A549 (cell line): ENCODE measurements at regions not wholly inside any gene's neighbourhood (a gene's known extent, or its start where the extent isn't known, plus 50 kb on each side); places are given as distances from the start of the nearest gene placed in this dataset.

Source experiments
- ATAC-seq, 2 experiments: fragments of 200-7000 bp in 1 of 2; fragments of >200 bp in 1 of 2; cut with Nextera tagmentation in 1 of 2; cut with Tn5 transposase in 1 of 2; 3 replicates each; pipeline versions ENCODE4 v1.8.0 to v1.9.1; 2018 to 2020; ENCODE audit warnings: mild to moderate bottlenecking in 1 of 2, moderate library complexity in 1 of 2
- CTCF ChIA-PET: fragments of 300-600 bp; sonication (Branson Sonifier 250); formaldehyde crosslinking; extraction: SDS; loops from one replicate; lab custom pipeline; 2021; ENCODE audit warnings: antibody characterized with exemption, inconsistent platforms; lab: Yijun Ruan, JAX
- POLR2A ChIA-PET: fragments of 350-600 bp; formaldehyde crosslinking; extraction: SDS; loops from one replicate; lab custom pipeline; 2021; ENCODE audit warnings: antibody characterized with exemption, inconsistent platforms; lab: Yijun Ruan, JAX
- DNase-seq, 2 experiments: peaks; one replicate each; pipeline versions ENCODE4 v3.0.0 to v3.0.0-alpha.2; 2011 to 2016; ENCODE audit warnings: low read depth in 1 of 2, low spot score in 1 of 2
- FAIRE-seq: peaks from 2 replicates; lab custom pipeline; 2011; peaks lifted over from hg19 to GRCh38; lab: Jason Lieb, UNC
- H3K27ac ChIP-seq, 2 experiments: fragments of >200 bp; sonication (Bioruptor Twin); formaldehyde crosslinking; 3 replicates each; pipeline ENCODE4 v1.5.1; 2016 to 2017
- H3K4me1 ChIP-seq: fragments of >200 bp; sonication (Bioruptor Twin); formaldehyde crosslinking; 3 replicates; pipeline ENCODE4 v1.6.1; 2016
- H3K4me2 ChIP-seq: fragments of >200 bp; sonication (Bioruptor Twin); formaldehyde crosslinking; 3 replicates; pipeline ENCODE4 v1.6.1; 2016
- H3K4me3 ChIP-seq: fragments of >200 bp; sonication (Bioruptor Twin); formaldehyde crosslinking; 3 replicates; pipeline ENCODE4 v1.5.1; 2016
- H3K9me3 ChIP-seq: fragments of >200 bp; sonication (Bioruptor Twin); formaldehyde crosslinking; 3 replicates; pipeline ENCODE4 v1.6.1; 2016
- BCL3 ChIP-seq: fragments of >200 bp; sonication (Bioruptor Twin); formaldehyde crosslinking; IDR thresholded peaks from 3 replicates; pipeline ENCODE4 v1.6.1; 2016
- CBX8 ChIP-seq: fragments of 200-600 bp; sonication (generic); IDR thresholded peaks from 2 replicates; pipeline ENCODE4 v1.6.1; 2016
- CHD2 ChIP-seq: fragments of 150-350 bp; IDR thresholded peaks from 2 replicates; pipeline ENCODE4 v1.6.1; 2014; ENCODE audit warnings: low read length; ENCODE audit not compliant: partially characterized antibody
- E2F6 ChIP-seq: IDR thresholded peaks from 2 replicates; pipeline ENCODE4 v1.6.1; 2012; ENCODE audit warnings: low read depth, borderline replicate concordance
- ELK1 ChIP-seq: fragments of 150-350 bp; IDR thresholded peaks from 2 replicates; pipeline ENCODE4 v1.6.1; 2014; ENCODE audit warnings: low read depth, mild to moderate bottlenecking, low read length
- ESRRA ChIP-seq: fragments of 150-350 bp; IDR thresholded peaks from 2 replicates; pipeline ENCODE4 v1.6.1; 2014; ENCODE audit warnings: mild to moderate bottlenecking, low read length, borderline replicate concordance
- FOXS1 ChIP-seq: fragments of 250-450 bp; sonication (Bioruptor Pico); IDR thresholded peaks from 2 replicates; pipeline ENCODE4 v1.5.0; 2020; ENCODE audit warnings: mild to moderate bottlenecking, moderate library complexity
- HEYL ChIP-seq: fragments of 250-450 bp; sonication (Bioruptor Pico); IDR thresholded peaks from 2 replicates; pipeline ENCODE4 v1.8.0; 2021; ENCODE audit warnings: mild to moderate bottlenecking, moderate library complexity
- HMGXB4 ChIP-seq: fragments of 250-450 bp; sonication (Bioruptor Pico); IDR thresholded peaks from 2 replicates; pipeline ENCODE4 v1.5.0; 2021; ENCODE audit warnings: mild to moderate bottlenecking, moderate library complexity, borderline replicate concordance
- JUN ChIP-seq, 2 experiments: fragments of >200 bp; sonication (Bioruptor Twin); formaldehyde crosslinking; IDR thresholded peaks; 2 replicates in 1 of 2; 3 replicates in 1 of 2; pipeline ENCODE4 v1.6.1; 2016 to 2017
- MAX ChIP-seq: IDR thresholded peaks from 2 replicates; pipeline ENCODE4 v1.6.1; 2012
- MAZ ChIP-seq: fragments of 150-350 bp; IDR thresholded peaks from 2 replicates; pipeline ENCODE4 v1.6.1; 2014; ENCODE audit warnings: antibody characterized with exemption, low read depth, low read length, borderline replicate concordance
- NFE2L2 ChIP-seq: fragments of 150-350 bp; conservative IDR thresholded peaks from 2 replicates; pipeline ENCODE4 v1.6.1; 2014; ENCODE audit warnings: low read length
- PHF8 ChIP-seq: fragments of 200-600 bp; sonication (generic); IDR thresholded peaks from 2 replicates; pipeline ENCODE4 v1.6.1; 2016; ENCODE audit warnings: low read depth, mild to moderate bottlenecking, antibody characterized with exemption, moderate library complexity, borderline replicate concordance
- RFX5 ChIP-seq: fragments of 450-650 bp; IDR thresholded peaks from 2 replicates; pipeline ENCODE4 v1.7.1; 2014; ENCODE audit warnings: antibody characterized with exemption, mild to moderate bottlenecking, moderate library complexity
- RNF2 ChIP-seq: fragments of 200-600 bp; sonication (generic); IDR thresholded peaks from 2 replicates; pipeline ENCODE4 v1.6.1; 2016; ENCODE audit warnings: low read depth, mild to moderate bottlenecking, antibody characterized with exemption, moderate library complexity, borderline replicate concordance
- TFCP2L1 ChIP-seq: fragments of 250-450 bp; sonication (Bioruptor Pico); IDR thresholded peaks from 2 replicates; pipeline ENCODE4 v1.5.0; 2021; ENCODE audit warnings: mild to moderate bottlenecking
- USF2 ChIP-seq: fragments of 450-650 bp; IDR thresholded peaks from 2 replicates; pipeline ENCODE4 v1.6.1; 2014; ENCODE audit warnings: antibody characterized with exemption
- ZC3H11A ChIP-seq: fragments of 450-650 bp; IDR thresholded peaks from 2 replicates; pipeline ENCODE4 v1.6.1; 2014; ENCODE audit warnings: antibody characterized with exemption, mild to moderate bottlenecking
- ZFP36 ChIP-seq: fragments of 450-650 bp; IDR thresholded peaks from 2 replicates; pipeline ENCODE4 v1.6.1; 2014; ENCODE audit warnings: borderline replicate concordance; ENCODE audit not compliant: partially characterized antibody
- WGBS: methylation state at CpG from one replicate; pipeline ENCODE4 v1.1.6; 2017; ENCODE audit errors: missing lambda C conversion rate; 5-methylcytosine and 5-hydroxymethylcytosine counted together

GRCh38 chr4:151922306-151922705 lies 161.5 kb upstream of the GATB start:
- CTCF ChIA-PET: no interaction called here

GRCh38 chr4:151921811-151922210 lies 161.0 kb upstream of the GATB start:
- no peak for ATAC-seq
- TF ChIP-seq ZFP36: no peak
- no peak for TF ChIP-seq ESRRA
- TF ChIP-seq RFX5: no peak
- TF ChIP-seq MAX: no peak
- TF ChIP-seq FOXS1 (CRISPR knock-in tag): no peak
- TF ChIP-seq E2F6: no peak
- no peak for TF ChIP-seq RNF2
- TF ChIP-seq MAZ: no peak
- no peak for TF ChIP-seq CHD2
- no peak for TF ChIP-seq HEYL (CRISPR knock-in tag)
- TF ChIP-seq BCL3: no peak
- TF ChIP-seq NFE2L2: no peak
- TF ChIP-seq ZC3H11A: no peak
- TF ChIP-seq PHF8: no peak
- TF ChIP-seq, all 56 proteins: peak for 0
- FAIRE-seq (no peak), DNase-seq (no peak)
- 5% methylated on average over 4 of the region's 4 CpGs for WGBS
- CTCF ChIA-PET: interaction anchor here (1.0 kb wide), 1 partner anchor 44 kb away, joined by 3 read pairs; no protein-coding TSS in a partner anchor
- H3K4me2 ChIP-seq: no peak overlapping the region
- POLR2A ChIA-PET: no interaction called here
- no peaks in the 10 kb centered on the region for H3K4me1 ChIP-seq
- no peak overlapping the region for H3K27ac ChIP-seq
- no peaks in the 10 kb centered on the region for H3K9me3 ChIP-seq
- no peak overlapping the region for H3K4me3 ChIP-seq

More at GRCh38 chr4:151922306-151922705, 161.5 kb upstream of the GATB start:
- FAIRE-seq (no peak), DNase-seq (no peak), ATAC-seq (no peak)
- Histone ChIP-seq H3K4me3 (no peak overlapping the region), H3K4me2 (no peak overlapping the region), H3K9me3 (no peaks in the 10 kb centered on the region), H3K27ac (no peak overlapping the region), H3K4me1 (no peaks in the 10 kb centered on the region)
- 13% methylated on average over 2 of the region's 4 CpGs for WGBS
- POLR2A ChIA-PET: interaction anchor here (0.6 kb wide), 1 partner anchor 179 kb away, joined by 5 read pairs; no protein-coding TSS in a partner anchor
- TF ChIP-seq HMGXB4 (CRISPR knock-in tag): no peak
- no peak for TF ChIP-seq ELK1
- TF ChIP-seq CBX8: no peak
- TF ChIP-seq ZC3H11A: no peak
- no peak for TF ChIP-seq JUN (IDR thresholded peaks at IDR 0.05)
- TF ChIP-seq, all 56 proteins: peak for 0

GRCh38 chr4:151921386-151921785 lies 160.6 kb upstream of the GATB start:
- no peak overlapping the region for H3K4me2 ChIP-seq
- TF ChIP-seq USF2: no peak
- TF ChIP-seq TFCP2L1: no peak

More at GRCh38 chr4:151921386-151921785, 160.6 kb upstream of the GATB start:
- FAIRE-seq: no peak
- H3K9me3 ChIP-seq: no peaks in the 10 kb centered on the region
- H3K4me1 ChIP-seq: no peaks in the 10 kb centered on the region
- no peak for DNase-seq
- H3K27ac ChIP-seq: no peak overlapping the region
- POLR2A ChIA-PET: no interaction called here
- H3K4me3 ChIP-seq: no peak overlapping the region
- no peak for ATAC-seq
- CTCF ChIA-PET: interaction anchor here (1.0 kb wide), 1 partner anchor 44 kb away, joined by 3 read pairs; no protein-coding TSS in a partner anchor
